NCI-H128 (cell line): ENCODE measurements at regions not wholly inside any gene's neighbourhood (a gene's known extent, or its start where the extent isn't known, plus 50 kb on each side); places are given as distances from the start of the nearest gene placed in this dataset.
"Not testable (repeated sequence)": the region's sequence is repeated elsewhere in the genome, so short reads cannot be mapped to it uniquely, and the experiment has no call there.

Experiments used
- DNase-seq: peaks from one replicate; lab custom pipeline; 2025; ENCODE audit not compliant: unreplicated experiment; lab: John Stamatoyannopoulos, UW

DNA sequence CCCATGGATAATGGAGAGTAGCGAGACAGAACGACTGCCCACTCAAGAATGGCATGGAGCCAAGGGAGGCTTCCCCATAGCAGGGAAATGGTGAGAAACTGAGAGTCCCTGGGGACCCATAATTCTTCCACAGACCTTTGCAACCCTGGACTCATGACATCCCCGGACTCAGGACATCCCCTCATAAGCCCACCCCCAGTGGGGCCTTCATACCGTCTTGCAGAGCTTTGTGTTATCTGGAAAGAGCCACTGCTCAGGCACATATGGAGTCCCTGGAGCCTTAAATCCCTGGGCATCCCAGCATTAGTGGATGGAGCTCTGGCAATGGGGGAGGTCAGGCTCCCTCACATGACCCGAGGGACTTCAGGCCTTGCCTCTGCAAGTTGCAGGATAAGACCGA, 865.4 kb upstream of the ARRDC3 start:
- no peak for DNase-seq

DNA sequence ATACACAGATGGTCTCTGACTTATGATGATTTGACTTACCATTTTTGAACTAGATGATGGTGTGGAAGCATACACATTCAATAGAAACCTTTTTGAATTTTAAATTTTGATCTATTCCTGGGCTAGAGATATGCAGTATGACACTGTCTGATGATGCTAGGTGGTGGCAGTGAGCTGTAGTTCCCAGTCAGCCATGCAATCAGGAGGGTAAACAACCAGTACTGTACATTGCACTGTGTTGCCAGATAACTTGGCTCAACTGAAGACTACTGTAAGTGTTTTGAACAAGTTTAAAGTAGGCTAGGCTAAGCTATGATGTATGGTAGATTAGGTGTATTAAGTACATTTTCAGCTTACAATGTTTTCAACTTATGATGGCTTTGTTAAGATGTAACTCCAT, 859.1 kb upstream of the ARRDC3 start:
- no peak for DNase-seq

DNA sequence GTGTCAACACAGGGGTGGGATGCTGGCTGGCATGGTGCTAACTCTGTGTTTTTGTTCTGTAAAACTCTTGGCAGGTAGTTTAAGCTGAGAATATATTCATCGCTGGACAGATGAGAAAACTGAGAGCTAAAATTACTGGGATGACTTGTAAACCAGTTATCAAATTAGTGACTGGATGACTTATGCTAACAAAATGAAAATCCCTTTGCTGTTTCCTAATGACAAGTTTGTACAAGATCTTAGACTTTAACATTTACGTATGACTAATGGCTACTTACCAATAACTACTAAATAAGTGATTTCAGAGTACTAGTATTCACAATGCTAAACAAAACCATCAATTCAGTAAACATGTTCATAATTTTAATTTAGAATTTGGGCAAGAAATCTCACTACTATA, 854.8 kb upstream of the ARRDC3 start:
- DNase-seq, result no peak

DNA sequence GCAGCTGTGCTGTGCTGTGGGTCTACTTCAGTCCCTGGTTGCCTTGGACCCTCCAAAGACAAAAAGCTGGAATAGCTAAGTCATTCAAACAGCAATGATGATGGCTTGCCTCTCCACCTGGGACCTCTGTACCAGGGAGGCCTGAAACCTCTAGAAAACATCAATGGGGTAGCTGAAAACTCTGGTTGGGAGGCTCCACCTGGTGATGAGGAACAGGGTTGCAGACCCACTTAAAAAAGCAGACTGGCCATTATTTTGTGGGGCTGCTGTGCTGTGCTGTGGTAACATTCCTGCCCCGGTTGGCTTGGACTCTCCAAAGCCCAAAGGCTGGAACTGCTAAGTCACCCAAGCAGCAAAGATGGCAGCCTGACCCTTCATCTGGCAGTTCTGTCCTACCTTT, 839.3 kb upstream of the ARRDC3 start:
- no peak for DNase-seq

DNA sequence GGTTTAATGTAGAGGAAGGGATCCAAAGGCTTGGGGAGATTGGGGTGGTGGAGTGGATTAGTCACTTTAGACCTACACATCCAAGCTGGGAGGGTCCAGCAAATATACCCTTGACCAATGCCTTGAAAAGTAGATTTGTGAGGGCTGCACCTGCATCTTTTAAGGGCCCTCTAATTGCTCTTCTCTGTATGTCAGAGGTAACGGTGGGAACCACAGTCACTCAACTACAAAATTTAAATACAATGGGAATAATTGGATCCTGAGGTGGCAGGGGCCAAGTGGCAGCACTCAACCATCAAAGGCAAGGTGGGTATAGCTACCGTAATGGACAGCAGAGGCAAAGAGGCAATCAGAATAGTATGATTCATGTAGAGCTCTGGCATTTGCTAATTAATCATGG, 833.7 kb upstream of the ARRDC3 start:
- DNase-seq, result not testable (repeated sequence)

DNA sequence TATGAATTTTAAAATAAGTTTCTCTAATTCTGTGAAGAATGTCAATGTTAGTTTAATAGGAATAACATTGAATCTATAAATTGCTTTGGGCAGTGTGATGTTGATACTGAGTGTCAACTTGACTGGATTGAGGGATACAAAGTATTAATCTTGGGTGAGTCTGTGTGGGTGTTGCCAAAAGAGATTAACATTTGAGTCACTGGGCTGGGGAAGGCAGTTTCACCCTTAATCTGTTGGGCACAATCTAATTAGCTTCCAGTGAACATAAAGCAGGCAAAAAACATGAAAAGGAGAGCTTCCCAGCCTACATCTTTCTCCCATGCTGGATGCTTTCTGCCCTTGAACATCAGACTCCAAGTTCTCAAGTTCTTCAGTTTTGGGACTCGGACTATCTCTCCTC, 832.0 kb upstream of the ARRDC3 start:
- no peak for DNase-seq

DNA sequence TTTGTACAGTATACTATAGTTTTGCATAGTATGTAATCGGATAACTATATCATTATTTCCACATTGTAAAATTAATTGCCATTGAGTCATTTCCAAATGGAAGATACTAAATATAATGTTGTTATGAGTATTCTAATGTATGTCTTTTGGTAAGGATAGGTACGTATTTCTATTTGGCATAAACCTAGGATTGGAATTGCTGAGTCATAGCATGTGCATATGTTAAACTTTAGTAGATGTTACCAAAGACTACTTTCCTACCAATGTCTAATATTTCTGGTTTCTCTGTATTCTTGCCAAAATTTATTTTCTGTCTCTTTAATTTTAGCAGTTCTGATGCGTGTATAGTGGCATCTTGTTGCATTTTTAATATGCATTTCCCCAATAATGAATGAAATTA, 825.1 kb upstream of the ARRDC3 start:
- DNase-seq, result no peak

DNA sequence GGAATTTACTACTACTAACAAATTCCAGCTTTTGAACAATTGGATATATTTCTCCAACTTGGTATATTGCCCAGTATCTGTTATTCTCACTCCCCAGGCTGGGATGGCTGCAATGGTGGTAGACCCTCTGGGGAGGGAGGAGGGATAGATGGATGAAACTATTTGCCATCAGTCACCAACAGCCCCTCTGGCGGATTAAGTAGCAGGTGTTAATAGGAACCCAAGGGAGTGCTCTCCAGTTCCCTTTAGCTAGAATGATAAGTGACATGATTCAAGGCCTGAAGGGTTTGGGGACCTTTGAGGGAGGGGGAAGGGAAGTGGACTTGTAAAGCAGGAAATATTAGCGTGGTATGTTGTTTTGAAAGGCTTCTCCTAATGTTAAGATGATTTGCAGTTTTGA, 824.0 kb upstream of the ARRDC3 start:
- no peak for DNase-seq

DNA sequence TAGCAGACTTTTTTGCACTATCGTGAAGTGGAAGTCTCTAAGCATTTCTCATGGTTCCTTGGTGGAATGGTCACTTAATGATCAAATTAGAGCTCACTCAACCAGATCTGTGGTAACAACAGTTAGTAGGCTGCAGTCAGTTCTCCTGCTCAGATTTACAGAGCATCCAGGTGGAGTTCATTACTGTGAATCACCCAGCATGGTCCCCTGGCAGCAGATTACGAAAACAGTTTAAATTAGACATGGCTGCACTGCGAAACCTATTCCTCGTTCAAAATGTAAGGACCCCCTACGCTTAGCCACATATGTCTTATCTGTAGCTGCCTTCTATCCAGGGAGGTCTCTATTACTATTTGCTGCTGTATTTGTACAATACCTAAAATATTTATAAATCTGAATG, 823.6 kb upstream of the ARRDC3 start:
- DNase-seq, result no peak

DNA sequence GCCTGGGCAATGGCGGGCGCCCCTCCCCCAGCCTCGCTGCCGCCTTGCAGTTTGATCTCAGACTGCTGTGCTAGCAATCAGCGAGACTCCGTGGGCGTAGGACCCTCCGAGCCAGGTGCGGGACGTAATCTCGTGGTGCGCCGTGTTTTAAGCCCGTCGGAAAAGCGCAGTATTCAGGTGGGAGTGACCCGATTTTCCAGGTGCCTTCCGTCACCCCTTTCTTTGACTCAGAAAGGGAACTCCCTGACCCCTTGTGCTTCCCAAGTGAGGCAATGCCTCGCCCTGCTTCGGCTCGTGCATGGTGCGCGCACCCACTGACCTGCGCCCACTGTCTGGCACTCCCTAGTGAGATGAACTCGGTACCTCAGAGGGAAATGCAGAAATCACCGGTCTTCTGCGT, 815.9 kb upstream of the ARRDC3 start:
- not testable (repeated sequence) for DNase-seq

DNA sequence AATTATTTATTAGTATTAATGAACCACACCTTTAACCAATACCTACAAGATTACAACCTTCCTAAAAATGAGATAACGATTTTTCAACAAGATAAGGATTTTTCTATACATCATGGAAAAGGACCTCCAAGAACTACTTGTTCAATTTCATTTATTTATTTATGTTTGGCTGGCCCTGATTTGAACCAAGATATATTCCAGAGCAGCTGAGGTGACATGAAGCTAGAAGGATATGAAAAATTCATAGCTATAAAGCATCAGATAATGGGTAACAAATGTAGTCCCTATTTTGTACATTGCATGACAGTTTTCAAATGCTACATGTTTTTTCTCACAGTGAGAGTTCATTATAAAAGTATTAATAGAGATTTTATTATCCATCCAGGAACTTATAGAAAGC, 798.5 kb upstream of the ARRDC3 start:
- no peak for DNase-seq

DNA sequence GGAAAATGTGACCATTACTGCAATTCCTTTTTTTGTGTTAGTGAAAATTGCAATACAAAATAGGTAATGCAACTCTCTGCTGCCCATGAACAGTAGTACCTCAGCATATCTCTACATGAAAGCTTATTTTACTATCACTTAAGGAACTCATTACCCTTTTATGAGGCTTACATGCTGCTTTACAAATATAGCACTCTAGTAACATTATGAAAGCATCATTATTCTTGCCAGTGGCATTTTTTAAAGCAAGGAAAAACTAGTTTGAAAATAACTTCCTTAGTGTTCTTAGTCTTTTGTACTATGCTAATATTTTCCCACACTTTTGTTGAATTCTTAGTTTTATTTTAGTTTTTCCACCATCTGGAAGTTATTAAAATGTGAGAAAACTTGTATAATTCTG, 797.3 kb upstream of the ARRDC3 start:
- DNase-seq, result no peak

DNA sequence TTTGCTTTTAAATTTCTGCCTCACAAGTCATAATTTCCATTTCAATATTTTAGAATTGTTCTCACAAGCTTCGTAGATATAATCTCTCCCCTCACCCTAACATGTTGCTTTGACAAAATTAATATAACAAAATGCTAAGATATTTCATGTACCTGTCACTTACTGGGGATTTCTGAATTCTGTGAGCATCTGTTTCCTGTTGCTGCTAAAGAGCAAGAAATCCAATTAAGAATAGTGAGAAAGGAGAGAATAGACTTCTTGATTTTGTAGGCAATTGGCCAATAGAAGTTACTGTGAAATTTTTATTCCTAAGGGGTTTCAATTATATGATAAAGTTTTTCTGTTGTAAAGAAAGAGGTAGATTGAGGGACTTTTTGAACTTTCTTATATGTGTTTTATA, 796.5 kb upstream of the ARRDC3 start:
- no peak for DNase-seq

DNA sequence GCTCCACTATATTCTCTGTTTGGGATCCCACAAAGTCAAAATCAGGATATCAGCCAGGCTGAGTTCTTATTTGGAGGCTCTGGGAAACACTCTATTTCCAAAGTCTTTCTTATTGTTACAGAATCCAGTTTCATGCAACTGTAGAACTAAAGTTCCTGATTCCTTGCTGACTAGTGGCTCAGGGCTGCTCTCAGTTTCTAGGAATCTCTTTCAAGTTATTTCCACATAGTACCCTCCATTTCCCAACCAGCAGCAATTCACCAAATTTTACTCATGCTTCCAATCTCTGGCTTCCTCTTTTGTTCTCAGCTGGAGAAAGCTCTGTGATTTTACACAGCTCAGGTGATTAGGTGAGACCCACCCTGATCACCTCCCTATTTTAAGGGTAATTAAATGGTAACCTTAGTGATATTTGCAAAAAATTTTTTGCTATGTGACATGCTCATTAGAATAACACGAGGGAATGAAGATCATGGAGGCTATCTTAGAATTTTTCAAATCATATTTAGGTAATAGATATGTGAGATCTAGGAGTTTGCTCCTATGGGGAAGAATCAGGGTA, 794.9 kb upstream of the ARRDC3 start:
- no peak for DNase-seq

DNA sequence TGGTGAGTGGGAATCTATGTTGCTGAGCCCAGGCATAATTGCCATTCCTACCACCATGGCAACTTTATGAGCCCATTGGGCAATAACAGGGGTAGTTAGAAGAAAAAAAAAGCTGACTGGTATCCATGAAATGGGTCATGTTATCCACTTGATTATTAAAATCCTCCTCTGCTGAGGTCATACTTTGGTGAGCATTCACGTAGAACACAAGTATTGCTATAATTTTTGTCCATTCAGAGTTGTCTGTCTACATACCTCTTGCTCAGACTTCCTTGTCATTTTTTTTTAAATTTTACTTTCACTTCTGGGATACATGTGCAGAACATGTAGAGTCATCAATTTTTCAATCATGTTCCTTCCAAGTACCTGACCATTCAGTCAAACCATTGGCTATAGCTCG, 780.8 kb upstream of the ARRDC3 start:
- no peak for DNase-seq

DNA sequence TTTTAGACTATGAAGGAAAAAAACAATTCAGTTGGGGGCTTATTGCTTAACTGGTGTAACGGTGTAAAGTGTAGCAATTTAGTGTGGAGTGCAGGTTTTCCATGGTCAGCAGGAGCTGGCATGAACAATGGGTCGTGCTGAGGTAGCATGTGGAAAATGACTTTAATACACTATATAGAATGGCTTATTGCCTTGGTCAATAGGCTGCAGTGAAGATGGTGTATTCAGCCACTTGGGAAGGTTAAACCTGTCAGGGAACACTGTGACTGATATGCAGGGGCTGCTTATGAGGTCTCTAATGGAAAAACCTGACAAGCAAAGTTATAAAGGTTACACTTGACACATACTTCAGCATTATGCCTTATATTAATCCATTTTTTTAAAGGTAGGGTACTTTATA, 764.7 kb upstream of the ARRDC3 start:
- DNase-seq, result no peak

DNA sequence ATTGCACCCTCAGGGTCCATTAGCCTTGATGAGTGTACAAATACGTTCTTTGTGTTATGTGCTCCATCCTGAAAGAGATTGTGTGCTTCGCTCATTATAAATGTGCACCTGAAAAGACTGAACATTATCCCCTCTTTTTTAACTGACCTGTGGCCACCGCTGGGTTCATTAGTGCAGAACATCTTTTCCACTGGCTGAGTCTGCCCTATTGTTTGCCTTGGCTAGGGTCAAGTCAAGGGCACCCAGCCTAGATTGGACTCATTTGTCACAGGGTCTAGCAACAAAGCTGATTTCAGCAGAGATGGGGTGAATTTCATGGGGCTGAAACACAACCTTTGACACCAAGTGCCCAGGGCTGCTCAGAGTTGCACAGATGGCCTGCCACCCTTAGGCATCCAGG, 764.1 kb upstream of the ARRDC3 start:
- peak; percentile 19 for DNase-seq

DNA sequence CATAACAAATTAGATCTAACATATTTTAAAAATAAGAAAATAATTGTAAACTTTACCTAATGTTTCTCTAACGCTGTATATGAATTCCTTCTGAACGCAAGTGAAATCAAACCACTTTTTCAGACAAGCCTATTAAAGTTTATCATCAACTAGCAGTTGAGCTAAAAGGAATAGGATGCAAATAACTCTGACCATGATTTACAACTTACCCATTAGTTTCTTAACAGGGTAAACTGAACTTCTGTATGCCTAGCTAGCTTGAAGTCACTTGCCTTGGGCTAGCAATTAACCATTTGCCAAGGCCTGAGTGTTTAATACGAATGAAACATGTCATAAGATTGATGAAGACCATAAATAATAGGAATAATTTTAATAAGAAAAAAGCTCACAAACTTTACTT, 762.7 kb upstream of the ARRDC3 start:
- DNase-seq, result no peak

DNA sequence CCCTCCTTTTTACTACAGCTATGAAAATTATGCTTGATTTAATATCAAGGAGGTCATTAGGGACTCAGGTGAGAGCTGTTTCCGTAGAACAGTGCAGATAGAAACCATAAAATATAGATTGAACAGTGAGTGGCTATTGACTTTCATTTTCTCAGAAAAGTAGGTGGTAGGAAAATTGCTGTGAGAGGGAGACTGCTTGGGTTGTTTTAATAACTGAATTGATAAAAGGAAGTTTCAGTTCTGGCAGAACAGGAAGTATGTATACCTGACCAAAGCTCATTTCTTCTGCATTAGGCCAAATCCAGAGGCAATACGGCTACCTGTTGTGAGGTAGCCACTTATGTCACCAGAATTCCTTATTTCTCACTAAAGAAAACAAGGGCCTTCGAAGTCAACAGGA, 761.7 kb upstream of the ARRDC3 start:
- no peak for DNase-seq

DNA sequence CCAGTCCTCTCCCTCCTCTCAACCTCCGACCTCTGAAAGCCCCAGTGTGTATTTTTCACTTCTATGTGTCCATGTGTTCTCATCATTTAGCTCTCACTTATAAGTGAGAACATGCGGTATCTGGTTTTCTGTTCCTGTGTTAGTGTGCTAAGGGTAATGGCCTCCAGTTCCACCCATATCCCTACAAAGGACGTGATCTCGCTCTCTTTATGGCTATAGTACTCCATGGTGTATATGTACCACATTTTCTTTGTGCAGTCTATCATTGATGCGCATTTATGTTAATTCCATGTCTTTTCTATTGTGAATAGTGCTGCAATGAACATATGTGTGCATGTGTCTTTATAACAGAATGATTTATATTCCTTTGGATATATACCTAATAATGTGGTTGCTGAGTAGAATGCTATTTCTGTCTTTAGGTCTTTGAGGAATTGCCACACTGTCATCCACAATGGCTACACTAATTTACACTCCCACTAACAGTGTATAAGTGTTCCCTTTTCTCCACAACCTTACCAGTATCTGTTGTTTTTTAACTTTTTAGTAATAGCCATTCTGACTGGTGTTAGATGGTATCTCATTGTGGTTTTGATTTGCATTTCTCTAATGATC, 749.3 kb upstream of the ARRDC3 start:
- not testable (repeated sequence) for DNase-seq

DNA sequence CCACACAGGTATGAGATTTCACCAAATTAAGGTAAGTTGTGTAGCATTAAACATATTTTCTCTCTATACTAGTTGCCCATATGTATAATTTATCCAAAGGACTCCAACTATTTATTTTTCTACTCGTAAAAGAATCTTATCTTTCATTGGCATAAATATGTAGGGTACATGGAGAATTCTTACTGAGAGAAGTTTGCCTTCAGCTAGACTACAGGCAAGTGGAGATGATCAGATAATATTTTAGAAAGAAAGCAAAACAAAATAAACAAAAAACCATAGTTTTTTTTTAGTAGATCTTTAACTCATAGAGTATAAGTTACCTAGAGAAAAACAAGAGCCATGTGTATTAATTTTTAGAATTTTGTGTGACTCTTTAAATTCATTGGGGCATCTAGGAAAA, 743.1 kb upstream of the ARRDC3 start:
- DNase-seq, result no peak

DNA sequence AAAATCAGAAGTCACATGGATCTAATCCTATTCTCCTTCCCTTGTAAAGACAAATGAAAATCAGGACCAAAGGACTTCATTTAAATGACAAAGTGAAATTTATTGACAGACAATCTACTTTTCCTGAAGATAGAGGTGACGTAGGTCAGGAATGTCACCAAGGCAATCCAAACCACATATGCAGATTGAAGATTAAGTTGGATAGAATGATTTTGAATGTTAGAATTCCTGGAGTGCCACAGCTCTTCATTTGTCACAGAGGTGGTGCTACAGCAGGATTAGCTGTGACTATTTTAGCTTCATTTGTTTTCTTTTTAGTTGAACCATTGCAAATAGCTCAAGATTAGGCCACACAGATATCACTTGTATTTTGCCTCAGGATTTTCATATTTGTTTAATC, 736.0 kb upstream of the ARRDC3 start:
- no peak for DNase-seq

DNA sequence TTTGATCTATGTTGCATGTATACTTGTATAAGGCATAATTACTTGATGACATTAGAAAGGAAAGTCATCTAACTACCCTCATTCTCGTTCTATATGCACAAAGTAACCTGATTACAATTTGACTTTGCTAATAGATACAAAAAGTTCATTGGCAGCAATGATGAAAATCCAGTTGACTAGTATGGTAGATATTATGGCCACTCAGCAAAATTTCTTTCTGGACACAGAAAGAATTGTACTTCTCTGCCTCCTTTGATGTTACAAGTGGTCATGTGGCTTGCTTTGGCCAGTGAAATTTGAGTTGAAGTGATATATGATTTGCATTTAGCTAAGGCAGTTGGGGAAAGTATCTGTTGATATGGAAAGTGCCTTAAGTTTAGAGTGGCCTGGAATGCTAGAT, 723.7 kb upstream of the ARRDC3 start:
- DNase-seq, result no peak

DNA sequence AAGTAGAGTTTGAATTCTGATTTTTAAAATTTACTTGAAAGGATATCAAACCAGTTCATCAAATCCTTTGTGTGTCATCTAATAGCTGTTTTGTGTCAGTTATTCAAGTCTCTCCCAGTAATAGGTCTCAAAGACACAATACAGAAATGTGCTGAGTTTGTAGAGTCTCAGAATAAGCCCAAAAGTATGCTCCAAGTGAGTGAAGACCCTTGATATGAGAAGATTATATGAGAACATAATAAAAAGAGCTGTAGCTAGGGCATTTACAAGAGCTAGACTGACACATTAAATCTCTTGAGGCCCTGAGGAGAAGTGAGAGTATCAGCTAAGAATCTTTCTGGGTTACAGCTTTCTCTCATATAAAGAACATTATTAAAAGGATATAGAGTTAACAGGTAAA, 721.0 kb upstream of the ARRDC3 start:
- no peak for DNase-seq
